ENCODE measurements at regions not wholly inside any gene's neighbourhood (a gene's known extent, or its start where the extent isn't known, plus 50 kb on each side); places are given as distances from the start of the nearest gene placed in this dataset.

DNA sequence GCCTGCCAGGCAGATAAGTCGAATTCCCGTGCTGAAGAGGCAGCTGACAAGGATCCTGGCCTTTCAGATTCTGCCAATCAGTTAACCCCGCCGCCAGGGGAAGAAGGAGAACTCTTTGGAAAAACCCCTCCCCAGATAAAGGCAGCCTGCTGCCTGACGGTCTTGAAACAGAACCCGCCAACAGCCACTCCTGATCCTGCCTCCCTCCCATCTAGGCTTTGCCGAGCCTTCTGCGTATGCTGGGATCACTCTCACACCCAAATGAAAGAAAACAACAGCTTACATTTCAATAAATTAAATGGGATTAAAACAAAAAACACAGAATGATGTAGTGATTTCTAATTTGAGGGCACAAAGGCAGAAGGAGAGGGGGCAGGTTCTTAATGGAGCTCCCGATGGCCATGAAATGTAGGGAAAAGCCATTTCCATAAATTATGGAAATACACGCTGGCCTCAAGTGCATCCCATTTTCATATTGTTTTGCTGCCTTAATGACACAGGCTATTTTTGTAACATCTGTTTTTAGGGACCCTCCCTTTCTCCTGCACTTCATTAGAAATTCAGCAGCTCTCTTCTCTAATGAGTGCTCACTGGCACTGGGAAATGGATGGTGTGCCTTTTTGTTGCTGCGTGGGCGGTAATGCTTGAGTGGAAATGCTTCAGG, 319.1 kb downstream of the MED10 start:
- TF ChIP-seq, protein P1, sequence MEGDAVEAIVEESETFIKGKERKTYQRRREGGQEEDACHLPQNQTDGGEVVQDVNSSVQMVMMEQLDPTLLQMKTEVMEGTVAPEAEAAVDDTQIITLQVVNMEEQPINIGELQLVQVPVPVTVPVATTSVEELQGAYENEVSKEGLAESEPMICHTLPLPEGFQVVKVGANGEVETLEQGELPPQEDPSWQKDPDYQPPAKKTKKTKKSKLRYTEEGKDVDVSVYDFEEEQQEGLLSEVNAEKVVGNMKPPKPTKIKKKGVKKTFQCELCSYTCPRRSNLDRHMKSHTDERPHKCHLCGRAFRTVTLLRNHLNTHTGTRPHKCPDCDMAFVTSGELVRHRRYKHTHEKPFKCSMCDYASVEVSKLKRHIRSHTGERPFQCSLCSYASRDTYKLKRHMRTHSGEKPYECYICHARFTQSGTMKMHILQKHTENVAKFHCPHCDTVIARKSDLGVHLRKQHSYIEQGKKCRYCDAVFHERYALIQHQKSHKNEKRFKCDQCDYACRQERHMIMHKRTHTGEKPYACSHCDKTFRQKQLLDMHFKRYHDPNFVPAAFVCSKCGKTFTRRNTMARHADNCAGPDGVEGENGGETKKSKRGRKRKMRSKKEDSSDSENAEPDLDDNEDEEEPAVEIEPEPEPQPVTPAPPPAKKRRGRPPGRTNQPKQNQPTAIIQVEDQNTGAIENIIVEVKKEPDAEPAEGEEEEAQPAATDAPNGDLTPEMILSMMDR (IDR thresholded peaks at IDR 0.05; ENCODE audit: extremely low read depth in 1 of 2, insufficient read depth in 1 of 2, low read depth in 1 of 2, low read length in 2 of 2): no peak
- TF ChIP-seq POLR2A (IDR thresholded peaks at IDR 0.05; ENCODE audit: low read depth, low read length) (no peak), GATA2 (IDR thresholded peaks at IDR 0.05; ENCODE audit: insufficient read depth, insufficient read length, low read depth, low read length) (no peak), EZH2 (IDR thresholded peaks at IDR 0.05; ENCODE audit: borderline replicate concordance, low read depth, low read length, severe bottlenecking) (no peak), MYC (IDR thresholded peaks at IDR 0.05; ENCODE audit: low read depth, low read length) (no peak), JUN (IDR thresholded peaks at IDR 0.05; ENCODE audit: borderline replicate concordance, insufficient read depth, insufficient read length, low read depth) (no peak), FOS (IDR thresholded peaks at IDR 0.05; ENCODE audit: borderline replicate concordance, insufficient read depth, low read length) (no peak), POLR2AphosphoS5 (IDR thresholded peaks at IDR 0.05; ENCODE audit: insufficient read depth, low read depth, low read length) (no peak)
